GM19324 (cell line): ENCODE measurements at regions not wholly inside any gene's neighbourhood (a gene's known extent, or its start where the extent isn't known, plus 50 kb on each side); places are given as distances from the start of the nearest gene placed in this dataset.
"Not testable (repeated sequence)": the region's sequence is repeated elsewhere in the genome, so short reads cannot be mapped to it uniquely, and the experiment has no call there.

Experiments
- ATAC-seq: cut with Tn5 transposase; IDR thresholded peaks from one replicate; pipeline ENCODE4 v1.9.1; 2021; ENCODE audit warnings: mild to moderate bottlenecking, moderate library complexity; ENCODE audit not compliant: unreplicated experiment, low FRiP score

DNA sequence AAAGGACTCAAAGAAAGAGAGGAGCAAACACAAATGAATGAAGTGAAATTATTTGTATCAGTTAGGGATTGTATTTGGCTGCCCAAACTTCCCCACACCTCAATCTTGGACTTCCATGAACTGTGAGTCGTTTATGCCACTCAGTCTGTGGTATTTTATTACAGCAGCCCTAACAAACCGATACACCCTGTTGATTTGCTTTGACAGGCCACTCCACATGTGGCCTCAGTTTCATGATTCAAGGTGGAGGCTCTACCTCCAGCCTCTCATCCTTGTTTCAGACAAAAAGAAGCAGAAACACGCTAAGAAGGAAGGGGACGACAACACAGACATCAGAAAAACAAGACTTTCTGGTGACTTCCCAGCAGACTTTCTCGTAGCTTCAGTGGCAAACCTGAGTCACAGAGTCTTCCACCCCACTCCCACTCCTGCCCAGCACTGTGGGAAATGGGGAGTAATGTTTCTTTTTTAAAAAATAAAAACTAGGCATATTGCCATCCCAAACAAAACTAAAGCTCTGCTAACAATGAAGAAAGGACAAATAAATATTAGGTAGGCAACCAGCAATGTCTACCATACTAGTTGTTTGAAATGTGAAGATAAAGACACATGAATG, 52.2 kb upstream of the ABCA1 start:
- no peak for ATAC-seq

DNA sequence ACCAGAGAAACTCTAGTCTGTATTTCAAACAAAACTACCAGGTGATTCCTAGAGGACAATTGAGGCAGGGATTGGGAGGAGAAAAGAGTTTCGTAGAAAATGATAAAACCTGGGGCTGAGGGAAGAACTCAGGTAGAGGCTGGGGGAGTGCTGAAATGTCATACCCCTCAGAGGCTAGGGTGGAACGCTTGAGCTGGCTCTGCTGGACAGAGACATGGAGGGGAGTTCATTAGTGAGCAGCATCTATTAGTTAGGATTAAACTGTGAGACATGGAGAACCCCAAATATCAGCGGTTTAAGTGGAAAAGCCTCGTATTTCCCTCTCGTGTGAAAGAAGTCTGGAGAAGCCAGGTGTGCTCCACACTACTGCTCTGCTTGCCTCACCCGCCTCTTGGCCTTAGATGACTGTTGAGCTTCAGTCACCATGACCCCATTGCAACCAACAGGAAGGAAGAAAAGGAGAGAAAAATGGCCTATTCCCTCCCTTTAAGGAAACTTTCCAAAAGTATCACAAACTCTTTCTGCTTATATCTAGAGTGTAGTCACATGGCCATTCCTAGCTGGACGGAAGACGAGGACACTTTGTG, 53.7 kb upstream of the ABCA1 start:
- no peak for ATAC-seq

DNA sequence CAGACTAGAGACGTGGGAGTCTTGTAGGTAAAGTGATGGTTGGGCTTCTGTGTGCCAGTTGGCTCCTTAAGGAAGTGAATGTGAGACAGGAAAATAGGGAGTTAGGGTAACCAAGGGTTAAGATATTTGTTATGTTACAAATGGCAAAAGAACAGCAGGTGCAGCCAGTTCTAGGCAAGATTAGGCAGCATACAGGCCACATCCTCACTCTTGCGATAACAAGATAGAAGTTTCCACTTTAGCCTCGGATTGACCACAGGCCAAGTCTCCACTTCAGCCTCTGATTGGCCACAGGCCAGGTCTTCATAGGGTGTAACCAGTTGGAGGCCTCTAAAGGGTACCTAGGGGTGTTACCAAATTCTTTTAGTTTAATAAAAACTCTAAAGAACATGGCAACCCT, 54.6 kb upstream of the ABCA1 start:
- ATAC-seq: no peak

DNA sequence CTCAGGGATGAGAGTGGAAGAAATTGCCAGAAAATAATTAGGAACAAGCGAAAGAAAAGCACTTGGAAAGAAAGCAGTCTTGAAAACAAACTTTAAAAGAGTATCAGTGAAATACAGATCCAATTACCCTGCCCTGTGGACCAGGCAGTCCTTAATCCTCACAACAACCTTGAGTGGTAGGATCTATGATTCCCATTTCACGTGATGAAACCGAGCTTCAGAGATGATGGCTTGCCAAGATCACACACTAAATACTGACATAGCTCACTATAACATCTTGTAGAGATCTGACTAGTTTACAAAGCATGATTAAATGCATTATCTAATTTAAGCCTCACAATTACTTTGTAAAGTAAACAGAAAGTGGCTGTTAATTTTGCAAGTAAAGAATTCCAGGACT, 55.5 kb upstream of the ABCA1 start:
- ATAC-seq: no peak

DNA sequence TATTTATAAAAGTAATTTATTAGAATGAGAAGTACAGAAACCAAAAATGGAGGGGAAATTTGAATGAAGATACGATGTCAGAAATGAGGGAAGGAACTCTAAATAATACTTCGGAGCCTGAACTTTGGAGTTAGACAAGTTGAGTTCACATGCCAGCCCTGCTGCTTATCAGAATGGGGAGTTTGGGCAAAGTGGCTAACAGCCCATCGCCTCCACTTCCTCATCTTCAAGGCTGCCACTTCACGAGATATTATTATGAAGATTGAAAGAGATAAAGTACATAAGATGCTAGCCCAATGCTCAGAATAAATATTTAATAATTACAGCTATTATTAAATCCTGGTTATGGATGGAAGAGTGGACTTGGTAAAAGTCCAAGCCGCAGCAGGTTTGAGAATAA, 56.2 kb upstream of the ABCA1 start:
- ATAC-seq: no peak

DNA sequence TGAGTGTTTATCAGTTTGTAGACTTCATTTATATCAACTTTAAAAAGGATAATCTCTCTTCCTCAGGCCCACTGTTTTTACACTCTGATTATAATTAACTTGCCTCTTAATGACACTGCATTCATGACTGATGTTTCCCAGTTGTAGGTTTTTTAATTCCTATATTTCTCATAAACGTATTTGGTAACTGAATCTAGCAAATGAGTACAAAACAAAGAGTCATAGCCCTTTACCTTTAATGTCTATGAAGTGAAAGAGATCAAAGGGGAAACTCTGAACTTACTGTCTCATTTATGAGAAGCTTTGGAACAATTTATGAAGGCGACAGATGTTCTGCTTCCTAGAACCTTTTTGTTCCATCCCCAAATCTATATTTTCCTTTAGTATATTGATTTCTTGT, 56.6 kb upstream of the ABCA1 start:
- no peak for ATAC-seq

DNA sequence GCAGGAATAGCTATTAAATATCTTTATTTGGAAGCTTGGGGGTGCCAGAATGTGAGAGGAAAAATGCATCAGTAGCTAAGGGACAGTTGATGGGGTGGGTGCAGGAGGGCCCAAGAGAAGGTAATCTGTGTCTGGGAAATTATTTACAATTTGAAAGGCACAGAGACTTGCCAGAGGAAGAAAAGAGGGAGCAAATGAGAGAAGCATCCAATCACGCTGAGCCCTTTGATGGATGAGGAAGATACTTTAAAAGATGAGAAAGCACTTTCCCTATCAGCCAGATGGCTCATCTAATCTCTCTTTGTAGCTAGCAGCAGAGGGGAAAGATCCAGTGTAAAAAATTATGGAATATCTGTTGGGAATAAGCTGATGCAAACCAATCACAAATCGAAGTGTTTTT, 57.0 kb upstream of the ABCA1 start:
- no peak for ATAC-seq

DNA sequence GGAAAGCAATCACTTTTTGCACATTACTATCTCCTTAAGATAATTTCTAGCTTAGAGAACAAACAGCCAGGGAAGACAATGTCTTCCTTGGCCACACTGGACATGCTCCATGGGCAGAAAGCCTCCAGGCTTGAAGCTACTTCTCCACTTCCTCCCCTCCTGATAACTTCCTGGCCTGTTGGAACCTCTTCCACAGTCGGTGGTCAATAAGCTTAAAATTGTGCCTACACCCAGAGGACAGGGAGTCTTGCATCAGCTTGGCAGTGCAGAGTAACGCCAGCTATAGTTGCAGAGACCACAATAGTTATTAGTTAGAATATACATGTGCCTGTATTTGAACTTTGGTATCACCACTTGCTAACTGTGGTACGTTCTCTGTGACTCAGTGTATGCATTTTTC, 58.1 kb upstream of the ABCA1 start:
- ATAC-seq: no peak

DNA sequence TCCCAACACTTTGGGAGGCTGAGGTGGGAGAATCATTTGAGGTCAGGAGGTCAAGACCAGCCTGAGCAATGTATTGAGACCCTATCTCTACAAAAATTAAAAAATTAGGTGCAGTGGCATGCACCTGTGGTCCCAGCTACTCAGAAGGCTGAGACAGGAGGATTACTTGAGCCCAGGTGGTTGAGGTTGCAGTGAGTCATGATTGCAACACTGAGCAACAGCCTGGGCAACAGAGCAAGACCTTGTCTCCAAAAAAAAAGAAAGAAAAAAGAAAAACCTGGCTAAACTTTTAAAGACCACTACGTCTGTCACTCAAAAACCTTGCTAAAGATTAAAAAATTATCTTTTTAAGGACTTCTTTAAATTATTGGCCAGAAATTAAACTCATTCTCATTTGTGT, 59.8 kb upstream of the ABCA1 start:
- ATAC-seq: no peak

DNA sequence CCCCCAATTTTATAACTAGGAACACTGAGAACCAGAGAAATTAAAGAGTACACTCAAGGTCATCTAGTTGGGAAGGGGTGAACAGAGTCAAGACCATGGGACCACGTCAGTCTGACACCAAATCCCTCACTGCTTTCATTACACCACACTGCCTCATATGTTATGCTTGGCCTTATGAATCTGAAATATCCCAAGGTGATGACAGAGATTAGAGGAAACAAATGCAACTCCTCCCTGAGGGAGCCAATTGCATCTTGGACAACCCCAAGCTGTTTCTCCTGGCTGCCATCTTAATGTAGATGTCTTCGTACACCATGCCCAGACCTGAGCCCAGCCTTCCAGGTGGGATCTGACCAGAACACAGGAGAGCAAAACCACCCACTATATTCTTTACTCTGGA, 60.6 kb upstream of the ABCA1 start:
- no peak for ATAC-seq

DNA sequence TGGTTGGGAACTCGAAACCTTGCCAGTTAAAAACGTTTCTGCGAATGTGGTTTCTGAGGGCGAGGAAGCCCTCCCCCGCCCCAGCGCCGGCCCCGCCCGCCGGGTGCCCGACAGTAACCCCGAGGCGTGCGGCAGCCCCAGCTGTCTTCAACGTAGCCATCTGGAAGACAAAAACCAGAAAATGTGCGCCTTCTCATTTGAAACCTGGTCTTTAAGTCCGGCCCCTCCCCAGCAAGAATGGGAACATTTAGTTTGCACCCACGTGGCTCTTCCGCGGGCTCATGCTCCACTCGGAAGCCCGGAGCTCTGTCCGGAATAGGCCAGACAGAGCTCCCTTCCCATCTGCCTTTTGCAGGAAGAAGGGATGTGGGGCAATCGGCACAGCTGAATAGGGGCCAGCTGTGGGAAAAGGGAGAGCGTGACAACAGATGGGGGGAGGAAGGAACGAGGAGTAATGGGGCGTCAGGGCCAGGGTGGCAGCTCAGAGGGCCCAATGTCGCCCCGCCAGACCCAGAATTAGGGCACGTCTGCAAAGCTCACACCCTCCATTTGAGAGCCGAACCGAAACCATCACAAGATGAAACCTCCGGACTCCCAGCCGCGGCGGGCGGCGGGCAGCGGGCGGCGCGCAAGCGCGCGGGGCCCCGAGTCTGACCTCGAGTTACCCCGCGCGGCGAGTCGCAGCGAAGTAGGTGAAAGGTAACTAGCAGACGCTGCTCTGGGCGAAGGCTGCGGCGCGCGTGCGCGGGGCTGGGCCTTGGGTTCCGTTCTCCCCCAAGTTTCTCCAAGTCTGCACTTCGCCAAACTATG, 63.4 kb upstream of the ABCA1 start:
- peak; percentile 90 for ATAC-seq

DNA sequence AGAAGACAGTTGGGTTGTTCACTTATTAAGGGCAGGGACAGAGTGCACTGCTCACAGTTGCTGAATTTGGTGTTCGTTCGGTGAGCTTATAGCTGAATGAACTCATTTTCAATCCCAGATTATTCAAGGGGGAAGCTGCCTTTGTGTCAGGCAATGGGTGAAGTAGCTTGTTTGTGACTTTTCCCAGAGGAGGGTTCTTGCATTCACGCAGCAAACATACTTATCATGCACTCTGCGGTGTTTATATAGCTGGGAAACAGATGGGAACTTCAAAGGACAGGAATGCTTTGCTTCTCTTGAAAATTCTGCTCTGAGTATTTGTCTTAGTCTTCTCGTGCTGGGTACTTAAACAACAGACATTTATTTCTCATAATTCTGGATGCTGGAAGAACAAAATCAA, 64.7 kb upstream of the ABCA1 start:
- ATAC-seq: no peak

DNA sequence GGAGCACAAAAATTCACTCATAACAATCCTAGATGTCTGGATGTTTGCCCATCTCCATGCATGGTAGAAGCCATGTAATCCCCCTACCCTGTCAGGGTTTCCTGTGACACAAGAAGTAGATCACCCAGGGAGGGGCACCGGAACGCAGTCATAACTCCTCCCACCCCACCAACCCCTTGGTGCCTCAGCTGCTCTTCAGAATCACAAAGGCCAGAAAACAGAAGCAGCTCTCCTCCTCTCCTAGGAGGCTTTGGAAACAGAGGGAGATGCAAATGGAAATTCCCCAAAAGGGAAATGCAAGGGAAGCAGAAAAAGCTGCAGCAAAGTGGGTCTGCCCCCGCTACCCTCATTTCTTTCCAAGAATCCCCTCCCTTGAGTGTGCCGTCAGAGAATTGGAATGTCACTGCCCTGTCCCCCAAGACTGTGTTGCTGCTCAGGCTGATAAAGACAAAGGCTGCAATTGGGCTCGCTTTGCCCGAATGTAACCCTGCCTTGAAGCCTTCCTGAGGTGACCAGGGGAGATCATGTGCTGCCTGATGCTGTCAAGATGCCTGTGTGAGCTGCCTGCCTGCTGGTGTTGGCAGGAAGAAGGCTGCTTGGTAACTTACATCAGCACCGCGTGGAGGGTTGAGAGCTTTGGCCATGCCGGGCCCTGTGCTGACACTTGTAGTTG, 65.5 kb upstream of the ABCA1 start:
- ATAC-seq: no peak

DNA sequence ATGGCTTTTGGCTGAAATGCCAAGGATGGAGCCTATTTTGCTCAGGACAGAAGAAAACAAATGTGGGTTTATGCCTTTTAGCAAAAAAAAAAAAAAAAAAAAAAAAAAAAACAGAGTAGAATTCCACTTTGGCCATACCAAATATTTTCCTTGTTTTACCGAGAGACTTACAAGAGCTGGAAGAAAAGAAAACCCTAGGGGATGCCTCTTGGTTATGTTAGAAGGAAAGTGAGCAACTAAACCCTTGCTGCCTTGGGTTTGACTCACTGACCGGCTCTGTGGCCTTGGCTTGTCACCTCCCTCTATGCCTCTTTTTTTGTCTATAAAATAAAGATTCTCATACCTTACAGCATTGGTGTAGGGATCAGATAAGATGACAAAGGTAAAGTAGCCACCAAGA, 69.6 kb upstream of the ABCA1 start:
- no peak for ATAC-seq

DNA sequence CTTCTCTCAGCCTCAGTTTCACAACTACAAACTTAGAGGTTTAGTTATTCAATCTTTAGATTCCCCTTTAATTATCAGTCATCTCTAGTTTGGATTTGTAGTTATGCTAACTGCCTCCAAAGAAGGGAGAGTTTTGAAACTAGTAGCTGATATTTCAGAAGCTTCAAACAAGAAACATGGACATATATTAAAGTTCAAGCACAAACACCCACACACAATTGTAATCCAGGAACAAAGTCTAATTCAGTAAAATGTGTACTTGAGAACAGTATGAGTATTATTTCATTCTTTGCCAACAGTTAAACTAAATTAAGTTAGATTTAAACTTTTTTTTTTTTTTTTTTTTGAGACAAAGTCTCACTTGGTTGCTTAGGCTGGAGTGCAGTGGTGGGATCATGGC, 71.2 kb upstream of the ABCA1 start:
- ATAC-seq: no peak

DNA sequence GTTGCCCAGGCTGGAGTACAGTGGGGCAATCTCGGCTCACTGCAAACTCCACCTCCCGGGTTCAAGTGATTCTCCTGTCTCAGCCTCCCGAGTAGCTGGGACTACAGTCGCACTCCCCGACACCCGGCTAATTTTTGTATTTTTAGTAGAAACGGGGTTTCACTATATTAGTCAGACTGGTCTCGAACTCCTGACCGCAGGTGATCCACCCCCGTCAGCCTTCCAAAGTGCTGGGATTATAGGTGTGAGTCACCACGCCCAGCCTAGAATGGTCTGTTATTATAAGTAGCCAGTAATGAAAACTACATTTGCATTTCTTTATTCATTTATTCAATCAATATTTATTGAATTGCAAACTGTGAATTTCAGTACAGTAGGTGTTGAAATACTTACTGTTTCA, 72.6 kb upstream of the ABCA1 start:
- not testable (repeated sequence) for ATAC-seq

DNA sequence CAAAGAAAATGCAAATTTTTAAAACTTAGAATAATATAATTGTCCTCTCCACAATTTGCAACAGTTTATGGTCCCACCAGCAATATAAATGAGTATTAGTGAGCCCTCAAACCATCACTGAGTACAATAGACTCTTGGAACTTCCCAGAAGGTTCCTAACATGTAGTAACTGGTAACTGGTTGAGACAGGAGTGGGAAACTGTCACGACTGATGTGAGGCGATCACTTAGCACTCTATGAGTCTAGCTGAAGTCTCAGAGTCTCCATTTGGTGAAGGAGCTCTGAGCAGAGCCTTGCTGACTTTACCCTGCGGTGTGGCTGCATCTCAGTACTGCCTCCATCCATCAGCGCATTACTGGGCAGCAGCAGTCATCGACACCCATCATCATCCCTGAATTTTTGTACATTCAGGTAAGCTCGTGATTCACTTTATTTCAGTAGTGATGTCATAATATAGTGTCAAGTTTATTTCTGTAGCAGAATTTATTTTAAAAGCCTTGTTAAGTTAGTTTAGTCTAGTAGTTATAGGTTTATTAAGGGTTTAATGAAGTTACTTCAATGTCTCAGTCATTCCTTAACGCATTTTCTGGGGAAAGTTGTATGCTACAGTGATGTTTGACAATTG, 76.6 kb upstream of the ABCA1 start:
- ATAC-seq: no peak

DNA sequence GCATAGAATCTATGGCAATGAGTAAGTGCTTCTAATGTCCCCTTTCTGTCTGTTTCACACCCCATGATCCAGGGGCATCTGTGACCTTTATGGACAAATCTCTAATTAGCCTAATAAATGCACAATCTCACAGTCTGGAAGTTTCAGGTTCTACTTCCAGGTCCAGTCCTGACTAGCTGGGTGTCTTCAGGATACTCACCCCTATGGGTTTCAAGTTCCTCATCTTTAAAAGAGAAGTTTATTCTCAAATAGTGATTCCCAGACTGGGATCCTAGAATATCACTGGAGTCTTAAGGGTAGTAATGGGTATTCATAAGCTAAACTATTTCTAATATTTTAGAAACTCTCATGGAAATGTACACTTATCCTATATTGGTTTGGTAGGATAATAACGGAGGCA, 77.2 kb upstream of the ABCA1 start:
- ATAC-seq: no peak

DNA sequence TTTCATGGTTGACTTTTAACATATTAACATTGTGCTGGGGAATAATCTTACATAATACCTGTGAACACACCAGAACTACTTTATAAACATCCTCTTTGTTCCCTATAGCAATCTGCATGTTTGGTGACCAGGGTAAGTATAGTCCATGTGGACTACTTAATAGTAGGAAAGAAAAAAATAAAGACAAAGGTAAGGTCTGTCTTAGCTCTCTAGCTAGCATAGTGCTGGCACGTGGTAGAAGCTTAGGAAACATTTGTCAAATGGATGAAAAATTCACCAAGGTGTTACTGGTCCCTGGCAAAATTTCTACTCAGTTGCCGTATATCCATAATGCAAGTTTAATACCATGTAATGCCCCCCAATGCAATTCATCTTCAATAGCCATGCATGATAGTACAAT, 78.6 kb upstream of the ABCA1 start:
- no peak for ATAC-seq

DNA sequence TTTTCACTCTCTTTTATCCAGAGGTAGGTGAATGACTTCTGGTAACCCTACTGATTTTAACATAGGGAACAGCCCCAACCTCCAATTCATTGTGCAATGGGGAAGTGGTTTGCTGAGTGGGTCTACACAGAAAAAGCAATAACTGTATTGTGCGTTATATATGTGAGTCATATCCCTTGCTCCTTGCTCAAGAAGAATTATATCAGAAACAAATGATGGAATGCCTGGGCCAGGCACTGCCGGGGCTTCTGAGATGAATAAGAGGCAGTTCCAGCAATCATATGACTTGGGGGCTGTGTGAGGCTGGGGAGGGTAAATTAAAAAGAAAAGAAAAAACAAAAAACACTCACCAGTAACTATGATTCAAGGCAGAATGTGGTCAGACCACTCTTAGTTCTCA, 79.2 kb upstream of the ABCA1 start:
- no peak for ATAC-seq

DNA sequence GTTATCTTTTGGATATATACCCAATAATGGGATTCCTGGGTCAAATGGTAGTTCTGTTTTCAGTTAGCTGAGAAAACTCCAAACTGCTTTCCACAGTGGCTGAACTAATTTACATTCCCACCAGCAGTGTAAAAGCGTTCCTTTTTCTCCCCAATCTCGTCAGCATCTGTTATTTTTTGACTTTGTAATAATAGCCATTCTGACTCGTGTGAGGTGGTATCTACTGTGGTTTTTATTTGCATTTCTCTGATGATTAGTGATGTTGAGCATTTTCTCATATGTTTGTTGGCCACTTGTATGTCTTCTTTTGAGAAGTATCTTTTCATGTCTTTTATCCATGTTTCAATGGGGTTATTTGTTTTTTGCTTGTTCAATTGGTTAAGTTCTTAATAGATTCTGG, 82.1 kb upstream of the ABCA1 start:
- not testable (repeated sequence) for ATAC-seq
